ENCODE measurements at regions not wholly inside any gene's neighbourhood (a gene's known extent, or its start where the extent isn't known, plus 50 kb on each side); places are given as distances from the start of the nearest gene placed in this dataset.

DNA sequence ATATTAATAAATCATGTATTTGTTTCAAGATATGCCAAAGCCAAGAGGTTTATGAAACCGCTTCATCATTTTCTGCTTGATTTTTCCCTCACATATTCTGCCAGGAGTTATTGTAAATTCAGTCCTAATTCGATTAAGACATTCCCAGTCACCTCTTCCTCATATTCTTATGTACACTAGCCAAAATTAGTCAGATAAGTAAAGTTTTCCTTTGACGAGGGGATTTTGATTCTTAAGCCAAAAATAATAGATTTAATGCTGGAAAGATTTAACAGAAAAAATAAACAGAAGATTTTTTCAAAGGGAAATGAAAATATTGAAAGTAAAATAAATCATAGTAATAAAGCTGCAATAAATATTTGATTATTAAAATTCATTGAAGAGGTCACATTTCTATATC lies 51.0 kb upstream of the VEGFC start:
- no peak for DNase-seq (ENCODE audit: low spot score)

DNA sequence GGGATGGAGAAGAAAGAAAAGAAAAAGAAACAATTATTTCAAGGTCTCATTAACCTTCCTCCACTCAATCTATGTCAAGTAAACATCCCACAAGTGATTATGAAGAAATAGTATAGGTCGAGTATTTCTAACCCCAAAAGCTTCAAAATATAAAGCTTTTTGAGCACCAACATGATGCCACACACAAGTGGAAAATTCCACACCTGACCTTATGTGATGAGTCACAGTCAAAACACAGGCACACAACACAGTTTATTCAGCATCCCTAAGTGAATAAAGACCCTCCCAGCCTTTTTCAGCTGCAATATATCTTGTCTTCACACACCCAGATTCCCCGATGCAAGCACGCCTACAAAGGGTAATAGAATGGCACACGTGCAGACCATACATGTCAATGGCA lies 51.7 kb upstream of the VEGFC start:
- no peak for DNase-seq (ENCODE audit: low spot score)

DNA sequence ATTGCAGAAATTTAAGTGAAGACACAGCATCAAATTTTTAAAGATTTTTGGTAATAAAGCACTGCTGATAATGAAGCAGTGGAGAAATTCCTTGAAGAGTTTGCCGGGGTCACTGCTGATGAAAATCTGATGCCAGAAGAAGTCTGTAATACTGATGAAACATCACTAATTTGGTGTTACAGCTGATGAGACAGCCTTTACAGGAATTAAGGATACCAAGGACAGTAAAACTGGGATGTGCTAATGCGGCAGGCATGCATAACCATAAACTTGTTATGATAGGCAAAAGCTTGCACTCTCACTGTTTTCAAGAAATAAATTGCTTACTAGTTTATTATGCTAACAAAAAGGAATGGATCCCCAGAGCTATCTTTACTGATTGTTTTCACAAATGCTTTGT lies 52.9 kb upstream of the VEGFC start:
- DNase-seq (ENCODE audit: low spot score), result no peak

DNA sequence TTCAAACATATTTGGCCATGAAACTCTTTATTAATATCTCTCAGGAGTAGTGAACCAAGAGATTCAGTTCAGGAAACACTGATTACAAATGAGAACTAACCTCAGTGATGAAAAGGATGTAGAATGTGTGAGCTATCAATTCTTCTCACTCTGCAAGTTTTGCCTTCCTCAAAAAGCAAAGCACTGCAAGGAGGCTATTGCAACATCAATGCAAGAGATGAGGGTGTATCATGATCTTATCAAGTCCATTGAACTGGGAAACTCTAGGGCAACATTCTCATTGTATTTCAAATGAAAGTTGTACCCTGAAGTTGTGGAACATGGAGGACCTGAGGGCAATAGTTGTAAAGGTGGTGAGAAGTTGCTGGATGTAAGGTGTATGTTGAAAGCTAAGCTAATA lies 56.4 kb upstream of the VEGFC start:
- no peak for DNase-seq (ENCODE audit: low spot score)

DNA sequence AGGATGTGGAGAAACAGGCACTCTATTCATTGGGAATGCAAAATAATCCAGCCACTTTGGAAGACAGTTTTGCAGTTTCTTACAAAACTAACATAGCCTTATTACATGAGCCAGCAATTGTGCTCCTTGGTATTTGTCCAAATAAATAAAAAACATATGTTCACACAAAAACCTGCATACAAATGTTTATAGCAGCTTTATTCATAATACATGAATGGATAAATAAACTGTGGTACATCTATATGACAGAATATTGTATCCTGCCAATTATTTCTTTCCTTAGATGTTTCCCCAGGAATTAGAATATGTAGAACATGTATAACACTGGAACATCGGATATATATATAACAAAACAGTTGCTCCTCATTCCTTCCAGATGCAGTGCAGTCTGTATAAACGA lies 57.7 kb upstream of the VEGFC start:
- no peak for DNase-seq (ENCODE audit: low spot score)

DNA sequence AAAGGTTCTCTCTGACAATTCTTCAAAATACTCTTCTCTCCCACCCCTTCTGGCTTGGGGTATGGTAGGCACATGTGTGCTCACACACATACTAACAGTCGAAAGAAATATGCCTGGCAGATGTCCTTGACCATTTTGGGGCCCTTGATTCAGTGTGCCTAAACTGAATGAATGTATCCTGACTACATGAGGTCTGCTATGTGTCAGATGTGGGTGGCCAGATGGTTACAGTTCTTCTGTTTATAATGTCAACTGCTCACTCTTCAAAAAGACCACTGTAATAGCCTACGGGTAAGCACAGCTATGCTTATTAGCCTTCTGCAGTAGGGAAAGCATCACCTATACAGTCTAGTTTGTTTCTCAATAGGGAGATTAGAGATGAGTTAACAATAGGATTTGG lies 63.7 kb upstream of the VEGFC start:
- DNase-seq (ENCODE audit: low spot score), result no peak

DNA sequence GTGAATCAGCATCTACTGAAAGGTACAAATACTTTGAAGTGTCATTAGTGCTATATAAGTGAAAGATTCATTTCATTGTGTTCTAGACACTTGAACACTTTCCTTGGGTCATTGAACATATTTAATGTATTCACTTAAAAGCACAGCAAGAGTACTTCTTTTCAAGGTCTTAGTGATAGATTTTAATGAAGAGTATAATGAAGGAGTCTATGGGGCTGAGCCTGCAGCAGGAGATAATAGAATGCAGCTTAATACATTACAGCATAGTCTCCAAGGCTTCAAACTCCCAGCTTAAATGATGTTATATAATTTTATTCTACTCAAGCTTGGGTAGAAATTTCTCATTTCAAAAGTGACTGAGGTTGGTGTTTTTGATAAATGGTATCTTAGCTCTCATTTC lies 66.1 kb upstream of the VEGFC start:
- DNase-seq (ENCODE audit: low spot score), result no peak

DNA sequence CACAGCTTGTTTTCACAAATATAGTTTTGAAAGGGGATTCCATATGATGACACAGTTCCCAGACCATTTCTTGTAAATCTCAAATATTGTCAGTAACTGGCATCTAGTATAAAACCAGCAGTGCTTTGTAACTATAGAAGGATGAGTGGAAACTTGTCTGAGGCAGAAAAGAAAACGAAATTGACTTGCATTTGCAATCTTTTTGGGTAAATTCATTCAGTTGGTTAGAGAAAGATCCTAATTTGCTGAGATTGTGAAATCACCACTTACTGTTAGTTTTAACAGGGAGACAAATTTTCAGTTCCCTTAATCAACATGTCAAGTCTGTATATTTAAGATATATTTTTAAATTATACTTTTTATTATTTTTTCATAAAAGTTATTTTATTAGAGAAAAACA lies 71.5 kb upstream of the VEGFC start:
- DNase-seq (ENCODE audit: low spot score), result no peak

DNA sequence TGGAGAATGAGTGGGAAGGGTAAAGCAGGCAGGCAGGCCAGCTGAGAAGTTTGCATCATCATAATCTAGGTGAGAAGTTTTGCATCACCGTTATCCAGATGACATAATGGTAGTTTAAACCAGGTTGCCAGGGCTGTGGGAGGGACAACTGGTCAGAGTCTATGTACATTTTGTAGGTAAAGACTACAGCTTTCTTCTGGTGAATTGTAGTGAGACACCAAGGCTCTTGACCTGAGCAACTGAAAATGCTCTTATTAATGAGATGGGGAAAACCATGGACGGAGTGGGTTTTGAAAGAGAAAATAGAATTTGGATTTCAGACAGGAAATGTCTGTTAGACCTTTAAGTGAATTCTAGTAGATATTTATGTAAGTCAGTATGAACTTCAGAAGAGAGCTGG lies 76.0 kb upstream of the VEGFC start:
- no peak for DNase-seq (ENCODE audit: low spot score)

DNA sequence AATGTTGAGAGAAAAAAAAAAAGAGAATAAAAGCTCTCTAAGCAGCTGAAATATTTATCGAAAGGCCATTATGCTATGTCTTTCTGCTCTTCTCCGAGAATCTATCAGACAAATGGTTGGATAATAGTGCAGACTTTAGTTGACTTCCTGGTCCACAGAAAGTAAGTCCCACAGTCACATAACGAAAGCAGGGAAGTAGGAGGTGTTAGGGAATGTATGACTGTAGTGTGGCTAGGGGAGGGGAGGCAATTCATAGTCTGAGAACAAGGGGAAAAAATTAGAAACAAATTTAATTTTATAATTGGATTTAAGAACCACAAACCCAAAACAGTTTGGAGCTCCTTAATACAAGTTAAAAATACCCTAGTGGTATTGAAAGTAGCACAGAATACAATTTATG lies 79.7 kb upstream of the VEGFC start:
- no peak for DNase-seq (ENCODE audit: low spot score)

DNA sequence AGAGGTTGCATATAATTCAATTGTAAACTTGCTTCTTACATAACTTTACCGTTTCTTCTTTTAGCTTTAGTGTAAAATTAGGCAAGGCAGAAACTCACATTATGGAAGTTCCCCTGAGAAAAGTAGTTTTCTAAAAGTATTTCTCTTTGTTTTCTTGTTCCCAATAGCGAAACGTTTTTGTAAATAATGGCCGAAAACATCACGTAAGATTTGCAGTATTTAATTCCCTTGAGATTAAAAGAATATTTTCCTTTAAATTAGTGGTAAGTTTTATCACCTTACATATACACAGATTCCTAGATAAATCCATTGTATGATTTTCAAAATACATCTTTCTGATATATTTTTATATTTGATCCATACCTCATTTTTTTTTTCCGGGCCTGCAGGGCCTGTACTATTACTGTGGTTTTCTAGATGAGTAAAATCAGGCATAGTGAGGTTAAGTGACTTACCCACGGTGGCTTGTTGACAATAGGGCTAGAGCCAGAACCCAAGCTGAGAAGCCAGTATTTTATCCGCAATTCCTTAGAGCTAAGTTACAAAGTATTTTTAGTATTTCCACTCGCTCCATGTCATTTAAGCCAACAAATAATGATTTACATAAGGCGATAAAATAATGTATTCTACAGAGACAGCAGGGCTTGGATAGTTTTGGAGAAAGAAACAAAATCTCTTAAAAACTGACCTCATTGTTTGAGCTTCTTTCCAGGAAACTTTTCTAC lies 82.2 kb upstream of the VEGFC start:
- no peak for DNase-seq (ENCODE audit: low spot score)

DNA sequence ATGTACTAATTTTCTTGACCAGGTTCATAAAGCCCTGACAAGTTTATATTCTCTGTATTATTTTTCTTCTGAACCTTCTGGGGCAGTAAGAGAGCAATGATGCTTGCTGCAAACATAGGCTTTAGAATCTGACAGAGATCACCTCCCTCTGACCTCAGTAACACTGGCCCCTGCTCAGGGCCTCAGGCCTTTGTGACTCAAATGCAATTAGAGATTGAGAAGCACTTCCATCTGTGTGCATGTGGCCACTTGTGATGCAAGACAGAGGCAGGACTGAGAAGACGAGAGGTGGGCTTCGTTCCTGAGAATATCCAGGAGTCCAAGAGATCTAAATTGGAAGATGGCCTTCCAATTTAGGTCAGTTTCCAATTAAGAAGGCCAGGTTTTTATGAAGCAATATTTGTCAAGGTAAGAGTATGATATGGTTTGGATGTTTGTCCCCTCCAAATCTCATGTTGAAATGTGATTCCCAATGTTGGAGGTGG lies 82.8 kb upstream of the VEGFC start:
- DNase-seq (ENCODE audit: low spot score), result no peak

DNA sequence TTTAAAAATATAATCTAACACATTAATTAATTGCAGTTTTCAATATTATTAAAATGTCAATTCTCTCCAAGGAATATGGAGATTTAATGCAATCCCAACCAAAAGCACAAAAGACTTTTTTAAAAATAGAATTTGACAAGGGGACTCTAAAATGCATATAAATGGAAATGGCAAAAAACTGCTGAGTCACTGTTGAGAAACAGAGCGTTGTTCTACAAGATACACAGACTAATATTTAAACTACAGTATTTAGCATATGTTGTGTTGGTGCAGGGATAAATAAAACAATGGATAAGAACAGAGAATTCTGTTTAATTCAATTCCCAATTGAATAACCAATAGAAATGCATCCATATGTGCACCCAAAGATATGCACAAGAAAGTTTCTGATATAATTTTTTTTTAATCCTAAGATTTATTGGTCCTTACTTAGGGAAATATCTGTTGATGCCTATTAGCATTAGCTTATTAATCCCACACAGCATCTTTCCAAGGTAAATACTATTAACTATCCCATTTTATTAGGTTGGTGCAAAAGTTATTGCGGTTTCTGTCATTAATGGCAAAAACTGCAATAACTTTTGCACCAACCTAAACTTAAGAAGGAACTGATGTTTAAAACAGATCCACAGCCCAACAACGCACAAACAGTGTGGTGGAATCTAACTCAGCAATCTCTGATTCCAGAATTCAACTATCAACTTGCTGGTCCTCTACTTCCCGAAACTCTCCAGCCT lies 86.8 kb upstream of the VEGFC start:
- DNase-seq (ENCODE audit: low spot score), result no peak

DNA sequence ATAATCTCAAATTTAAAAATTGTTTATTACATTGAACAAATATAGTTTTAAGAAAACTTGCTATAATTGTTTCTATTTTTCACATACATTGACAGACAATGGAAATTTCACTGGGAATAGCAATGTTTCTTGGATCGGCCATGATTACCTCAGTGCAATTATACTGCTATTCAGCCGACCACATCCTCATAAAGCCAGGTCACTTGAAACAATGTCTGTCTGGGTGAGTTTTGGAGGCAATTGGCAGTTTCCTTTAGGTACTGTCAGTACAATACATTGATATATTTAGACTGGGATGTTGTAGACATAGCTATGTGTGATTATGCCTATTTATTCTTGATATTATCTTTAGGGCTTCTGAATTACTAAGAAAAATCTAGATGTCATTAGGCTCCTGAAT lies 89.5 kb upstream of the VEGFC start:
- DNase-seq (ENCODE audit: low spot score), result no peak

DNA sequence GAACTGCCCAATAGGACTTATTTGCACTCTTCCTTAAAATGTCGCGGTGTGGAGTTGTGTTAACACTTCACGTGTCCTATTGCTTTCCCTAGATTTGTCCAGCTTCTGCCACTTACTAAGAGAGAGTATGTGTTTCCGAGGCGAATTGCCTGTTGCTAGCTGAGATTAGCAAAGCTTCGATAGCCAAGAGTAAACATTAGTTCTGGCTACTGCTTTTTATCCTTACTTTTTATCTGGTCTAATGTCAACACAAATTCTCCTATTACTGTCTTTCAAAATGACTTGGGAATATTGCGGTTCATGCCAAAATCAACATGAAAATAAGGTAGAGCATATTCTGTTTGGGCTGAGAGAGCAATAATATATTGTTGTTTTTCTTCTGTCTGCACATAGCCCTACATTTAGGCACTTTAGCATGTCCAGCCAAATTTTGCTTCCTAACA lies 90.4 kb upstream of the VEGFC start:
- DNase-seq (ENCODE audit: low spot score), result peak; percentile 32

DNA sequence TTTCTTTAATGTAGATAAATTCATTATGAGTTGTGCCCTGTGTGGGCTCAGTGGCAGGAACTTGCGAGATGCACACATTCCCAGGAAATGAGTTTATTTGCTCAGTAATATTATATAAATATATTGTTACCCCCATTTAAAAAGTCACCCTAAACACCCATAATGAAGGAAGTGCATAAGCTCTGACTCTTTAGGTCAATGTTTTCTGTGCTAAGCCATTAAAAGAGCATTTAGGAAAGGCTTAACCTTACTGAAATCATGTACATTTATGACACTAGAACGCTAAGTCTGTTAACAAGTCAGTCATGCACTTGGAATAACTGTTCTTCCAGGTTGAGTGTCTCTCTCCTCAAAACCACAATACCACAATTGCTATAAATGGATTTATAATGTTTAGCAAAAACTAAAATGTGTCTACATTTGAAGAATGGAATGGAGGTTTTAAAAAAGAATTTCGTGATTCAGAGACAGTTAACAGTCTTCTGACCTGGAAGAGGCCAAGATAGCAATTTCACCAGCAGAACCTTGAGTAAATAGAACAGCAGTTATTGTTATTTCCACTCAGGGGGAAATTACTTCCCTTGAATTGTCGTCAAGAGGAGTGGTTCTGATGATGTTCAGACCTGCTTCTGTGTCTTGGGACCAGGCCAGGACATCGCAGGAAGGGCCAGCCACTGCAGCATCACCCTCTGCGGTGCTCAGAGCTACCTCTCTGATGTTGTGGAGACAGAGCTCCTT lies 91.1 kb upstream of the VEGFC start:
- peak; percentile 41 for DNase-seq (ENCODE audit: low spot score)

DNA sequence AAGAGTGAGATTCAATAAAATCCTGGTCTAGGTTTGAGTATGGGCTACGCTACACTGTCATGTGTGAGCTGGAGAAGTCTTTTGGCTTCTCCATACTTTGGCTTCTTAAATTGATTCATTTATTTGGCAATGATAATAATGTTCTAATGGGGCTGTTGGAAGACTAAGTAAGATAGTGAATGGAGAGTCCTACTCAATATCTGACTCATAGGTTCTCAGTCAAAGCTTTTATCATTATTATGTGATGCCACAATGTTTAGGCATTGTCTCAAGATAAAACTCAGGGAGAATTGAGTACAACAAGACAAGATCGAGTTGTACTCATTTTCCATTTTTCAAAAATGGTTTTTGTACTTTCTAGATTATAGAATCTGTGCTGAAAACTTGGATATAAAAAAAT lies 92.5 kb upstream of the VEGFC start:
- no peak for DNase-seq (ENCODE audit: low spot score)

DNA sequence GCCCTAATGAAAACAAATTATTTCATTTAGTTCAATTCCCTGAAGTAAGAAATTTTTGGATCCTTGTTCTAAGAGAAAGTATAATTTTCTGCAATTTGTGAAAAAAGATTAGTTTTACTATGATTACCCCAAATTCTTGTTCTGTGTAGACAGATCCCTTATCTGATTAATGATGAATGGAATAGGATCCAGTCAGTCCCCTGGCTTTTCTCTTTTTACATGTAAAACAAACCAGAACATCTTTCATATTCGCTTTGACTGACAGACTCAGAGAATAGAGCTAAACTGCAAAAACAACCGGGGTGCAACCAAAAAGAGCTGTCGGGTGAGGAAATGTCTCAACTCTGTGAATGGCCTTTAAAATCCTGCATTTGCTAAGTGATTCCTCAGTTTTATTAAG lies 93.4 kb upstream of the VEGFC start:
- DNase-seq (ENCODE audit: low spot score), result no peak

DNA sequence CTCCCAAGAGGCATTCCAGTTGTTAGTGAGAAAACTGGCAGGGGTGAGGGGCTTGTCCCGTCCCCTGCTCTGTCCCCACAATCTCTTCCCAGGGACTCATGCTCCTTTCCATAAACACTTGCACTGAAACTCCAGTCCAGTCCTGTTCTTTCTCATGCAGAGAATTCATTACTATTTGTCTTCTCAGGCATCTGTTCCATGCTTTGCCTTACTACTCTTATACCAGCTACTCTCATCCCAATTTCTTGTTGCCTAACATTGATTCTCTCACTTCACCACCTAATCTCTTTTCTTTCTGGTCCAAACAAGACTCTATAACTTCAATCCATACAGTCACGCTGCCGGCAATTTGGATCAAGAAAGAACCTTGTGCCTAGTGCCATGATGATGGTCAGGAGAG lies 97.1 kb upstream of the VEGFC start:
- DNase-seq (ENCODE audit: low spot score), result no peak

DNA sequence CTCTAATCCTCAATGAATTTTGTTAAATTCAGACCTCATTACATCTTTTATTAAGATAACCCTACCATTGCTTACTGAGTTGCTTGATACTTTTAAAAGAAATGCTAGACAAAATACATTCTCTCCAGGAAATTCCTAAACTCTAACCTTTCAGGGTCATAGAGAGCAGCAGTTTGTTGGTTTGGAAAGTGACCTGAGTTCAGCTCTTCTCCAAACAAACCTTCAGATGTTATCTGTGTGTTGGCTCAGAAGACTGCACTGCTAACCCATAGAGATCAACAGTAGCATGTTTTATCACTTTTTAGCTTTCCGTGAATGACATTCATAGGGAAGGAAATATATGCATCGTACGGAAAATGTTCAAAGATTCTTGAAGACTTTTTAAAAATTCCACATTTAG lies 101.8 kb upstream of the VEGFC start:
- DNase-seq (ENCODE audit: low spot score), result no peak

DNA sequence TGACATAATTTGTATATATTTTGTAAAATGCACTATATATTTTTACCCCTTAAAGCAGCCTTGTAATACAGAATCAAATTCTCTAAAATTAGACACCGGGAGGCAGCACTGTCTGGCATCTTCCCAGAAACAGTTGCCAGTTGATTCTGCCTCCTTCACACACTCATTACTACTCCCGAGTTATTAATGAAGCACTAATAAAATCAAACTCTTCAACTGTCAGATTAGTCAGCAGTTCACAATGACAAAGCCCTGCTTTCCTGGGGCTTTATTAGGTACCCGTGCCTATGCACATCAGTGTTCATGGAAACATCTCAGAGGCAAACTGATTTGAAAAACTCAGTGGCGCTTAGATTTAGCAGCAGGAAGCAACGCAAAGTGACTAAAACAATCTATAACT lies 103.5 kb upstream of the VEGFC start:
- no peak for DNase-seq (ENCODE audit: low spot score)

DNA sequence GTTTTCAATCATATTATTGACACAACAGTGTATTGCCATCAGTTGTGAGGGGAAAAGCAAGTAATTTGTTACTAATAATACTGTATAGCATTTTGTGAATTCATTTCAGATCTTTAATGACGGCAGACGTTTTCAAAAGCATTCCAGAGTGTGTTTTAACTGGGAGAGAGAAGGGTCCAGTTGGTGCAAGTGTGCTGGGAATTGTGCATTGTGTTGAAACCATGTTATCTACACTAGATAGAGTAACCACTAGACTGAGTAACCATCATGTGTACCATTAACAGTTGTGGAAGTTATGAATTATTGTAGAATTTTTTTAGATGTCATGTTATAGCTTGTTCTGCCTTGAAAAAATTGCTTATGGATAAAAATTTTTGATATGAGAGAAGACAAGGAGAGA lies 104.5 kb upstream of the VEGFC start:
- DNase-seq (ENCODE audit: low spot score), result no peak

DNA sequence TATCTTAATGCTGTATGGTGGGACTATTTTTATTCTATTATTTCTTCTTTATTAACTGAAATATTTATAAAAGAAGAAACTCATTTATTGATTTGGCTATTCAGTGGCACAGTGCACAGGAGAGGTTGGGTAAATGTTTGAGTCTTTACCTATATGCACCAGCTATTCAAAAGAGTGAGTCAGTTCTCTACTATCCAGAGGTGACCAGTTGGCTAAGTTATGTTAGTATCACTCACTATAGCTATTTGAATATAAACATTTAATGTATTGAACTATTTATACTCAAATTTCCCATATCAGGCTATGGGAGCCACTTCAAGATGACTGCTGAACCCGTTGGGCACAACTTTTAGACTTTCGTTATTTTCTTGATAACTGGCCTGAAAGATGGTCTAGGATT lies 106.1 kb upstream of the VEGFC start:
- no peak for DNase-seq (ENCODE audit: low spot score)

All from LoVo (cell line).